ENCODE measurements at regions not wholly inside any gene's neighbourhood (a gene's known extent, or its start where the extent isn't known, plus 50 kb on each side); places are given as distances from the start of the nearest gene placed in this dataset.

- no peak for DNase-seq (ENCODE audit: low read depth)
These were observed 241.8 kb downstream of the ARRDC4 start for GRCh38 chr15:98202256-98202655.

GRCh38 chr15:98203872-98204660 lies 243.6 kb downstream of the ARRDC4 start:
- DNase-seq (ENCODE audit: low read depth): no peak

- no peak for DNase-seq (ENCODE audit: low read depth)
These were observed 247.4 kb downstream of the ARRDC4 start for GRCh38 chr15:98207928-98208327.

- DNase-seq (ENCODE audit: low read depth): no peak
These were observed 253.0 kb downstream of the ARRDC4 start for GRCh38 chr15:98213346-98213979.

- DNase-seq (ENCODE audit: low read depth): no peak
These were observed 255.7 kb downstream of the ARRDC4 start for GRCh38 chr15:98216166-98216565.

- no peak for DNase-seq (ENCODE audit: low read depth)
These were observed 256.9 kb downstream of the ARRDC4 start for GRCh38 chr15:98217356-98217755.

GRCh38 chr15:98221144-98221543 lies 260.6 kb downstream of the ARRDC4 start:
- DNase-seq (ENCODE audit: low read depth): no peak

GRCh38 chr15:98221577-98221976 lies 261.1 kb downstream of the ARRDC4 start:
- DNase-seq (ENCODE audit: low read depth): no peak

- no peak for DNase-seq (ENCODE audit: low read depth)
These were observed 265.6 kb downstream of the ARRDC4 start for GRCh38 chr15:98226149-98226548.

- DNase-seq (ENCODE audit: low read depth): no peak
These were observed 266.1 kb downstream of the ARRDC4 start for GRCh38 chr15:98226578-98226977.

GRCh38 chr15:98228846-98229245 lies 268.3 kb downstream of the ARRDC4 start:
- no peak for DNase-seq (ENCODE audit: low read depth)

GRCh38 chr15:98230975-98231374 lies 270.5 kb downstream of the ARRDC4 start:
- no peak for DNase-seq (ENCODE audit: low read depth)

GRCh38 chr15:98231696-98232440 lies 271.4 kb downstream of the ARRDC4 start:
- no peak for DNase-seq (ENCODE audit: low read depth)

- no peak for DNase-seq (ENCODE audit: low read depth)
These were observed 272.3 kb downstream of the ARRDC4 start for GRCh38 chr15:98232761-98233160.

- DNase-seq (ENCODE audit: low read depth): no peak
These were observed 273.4 kb downstream of the ARRDC4 start for GRCh38 chr15:98233873-98234272.

- no peak for DNase-seq (ENCODE audit: low read depth)
These were observed 279.8 kb downstream of the ARRDC4 start for GRCh38 chr15:98240303-98240702.

- no peak for DNase-seq (ENCODE audit: low read depth)
These were observed 280.6 kb downstream of the ARRDC4 start for GRCh38 chr15:98241032-98241554.

- DNase-seq (ENCODE audit: low read depth): no peak
These were observed 296.8 kb downstream of the ARRDC4 start for GRCh38 chr15:98257290-98257689.

GRCh38 chr15:98263787-98264186 lies 303.3 kb downstream of the ARRDC4 start:
- DNase-seq (ENCODE audit: low read depth): no peak

- no peak for DNase-seq (ENCODE audit: low read depth)
These were observed 305.8 kb downstream of the ARRDC4 start for GRCh38 chr15:98266295-98266694.

GRCh38 chr15:98268163-98268562 lies 307.7 kb downstream of the ARRDC4 start:
- DNase-seq (ENCODE audit: low read depth): no peak

- no peak for DNase-seq (ENCODE audit: low read depth)
These were observed 312.1 kb downstream of the ARRDC4 start for GRCh38 chr15:98272625-98273024.

GRCh38 chr15:98276018-98276417 lies 315.5 kb downstream of the ARRDC4 start:
- DNase-seq (ENCODE audit: low read depth): no peak

Data from stimulated activated CD8-positive, alpha-beta memory T cell treated with anti-CD3 and anti-CD28 coated beads, Interleukin-4, amount 100 ng/mL, for 24 hours (primary cell).